Panc1 (cell line): ENCODE measurements at regions not wholly inside any gene's neighbourhood (a gene's known extent, or its start where the extent isn't known, plus 50 kb on each side); places are given as distances from the start of the nearest gene placed in this dataset.
A peak's percentile ranks its signal among the peaks of the same experiment; 100 is the strongest.

Experiments
- ATAC-seq: fragments of 200-7000 bp; cut with Tn5 transposase; 2 replicates; pipeline ENCODE4 v1.9.1; 2020; ENCODE audit warnings: mild to moderate bottlenecking, moderate library complexity
- BruUV-seq: library from RNA; stranded (reverse); fragments of 400-500 nt; replicated peaks from 2 replicates; lab custom pipeline; 2021; lab: Mats Ljungman, UMichigan
- CTCF ChIA-PET: fragments of 300-600 bp; sonication (Branson Sonifier 250); formaldehyde crosslinking; loops from one replicate; lab custom pipeline; 2022; ENCODE audit warnings: antibody characterized with exemption; lab: Charles Lee
- POLR2A ChIA-PET: fragments of 300-600 bp; sonication (Branson Sonifier 250); formaldehyde crosslinking; loops from one replicate; lab custom pipeline; 2022; ENCODE audit warnings: antibody characterized with exemption; lab: Charles Lee
- DNase-seq: peaks from one replicate; pipeline ENCODE4 v3.0.0-alpha.2; 2010; ENCODE audit warnings: low read depth, low spot score
- H3K27ac ChIP-seq: 2 replicates; pipeline ENCODE4 v1.5.1; 2011; ENCODE audit warnings: mild to moderate bottlenecking, low read length, inconsistent platforms
- H3K27me3 ChIP-seq: fragments of 200-500 bp; sonication (Bioruptor generic); 2 replicates; pipeline ENCODE4 v1.6.0; 2014; ENCODE audit warnings: low read length, inconsistent platforms; ENCODE audit not compliant: control insufficient read depth, insufficient read depth
- H3K36me3 ChIP-seq: fragments of 200-500 bp; sonication (Bioruptor generic); 2 replicates; pipeline ENCODE4 v1.5.1; 2014; ENCODE audit warnings: inconsistent platforms, mild to moderate bottlenecking, low read length, moderate library complexity; ENCODE audit not compliant: control insufficient read depth, insufficient read depth
- H3K4me1 ChIP-seq: 2 replicates; pipeline ENCODE4 v1.5.1; 2011; ENCODE audit warnings: inconsistent platforms, mild to moderate bottlenecking, low read length, moderate library complexity; ENCODE audit not compliant: control insufficient read depth, insufficient read depth
- H3K4me3 ChIP-seq, 2 experiments: 2 replicates each; pipeline ENCODE4 v1.5.1; 2011 to 2012; ENCODE audit warnings: low read depth in 2 of 2, low read length in 2 of 2, mild to moderate bottlenecking in 2 of 2, inconsistent platforms in 1 of 2, moderate library complexity in 1 of 2
- H3K9me3 ChIP-seq: fragments of 200-500 bp; sonication (Bioruptor generic); 2 replicates; pipeline ENCODE4 v1.5.1; 2014; ENCODE audit warnings: low read depth, mild to moderate bottlenecking, inconsistent platforms, low read length, moderate library complexity; ENCODE audit not compliant: control insufficient read depth, insufficient read depth
- CTCF ChIP-seq: fragments of 450-650 bp; IDR thresholded peaks from 2 replicates; pipeline ENCODE4 v1.5.1; 2017; ENCODE audit warnings: mild to moderate bottlenecking
- POLR2AphosphoS5 ChIP-seq: IDR thresholded peaks from 2 replicates; pipeline ENCODE4 v1.6.1; 2012; ENCODE audit warnings: mild to moderate bottlenecking, low read depth, low read length, moderate library complexity
- REST ChIP-seq, 2 experiments: IDR thresholded peaks; 2 replicates each; pipeline ENCODE4 v1.6.1; 2011 to 2012; ENCODE audit warnings: low read depth in 2 of 2, control low read depth in 1 of 2, low read length in 1 of 2, mild to moderate bottlenecking in 1 of 2, moderate library complexity in 1 of 2; ENCODE audit not compliant: insufficient read depth in 1 of 2
- SIN3A ChIP-seq: IDR thresholded peaks from 2 replicates; pipeline ENCODE4 v1.6.1; 2012; ENCODE audit warnings: low read depth, mild to moderate bottlenecking, low read length, moderate library complexity, borderline replicate concordance; ENCODE audit not compliant: insufficient read depth
- TCF7L2 ChIP-seq: IDR thresholded peaks from 2 replicates; pipeline ENCODE4 v1.6.1; 2011; ENCODE audit warnings: mild to moderate bottlenecking, low read depth, low read length, inconsistent platforms
- in situ Hi-C: cut with HindIII; loops from 2 replicates; pipeline ENCODE4 v1.10.0; 2016; ENCODE audit warnings: low sequenced_read_pairs, low pct_unique_long_range_greater_than_20kb
- intact Hi-C: fragments of 100-400 bp; cut with micrococcal nuclease; formaldehyde crosslinking; loops from one replicate; pipeline ENCODE4 v1.10.0; 2022; ENCODE audit not compliant: unreplicated experiment

GRCh38 chr11:122440811-122441665 is 214.5 kb upstream of the UBASH3B start:
- DNase-seq (no peak), ATAC-seq (no peak)
- Histone ChIP-seq H3K9me3 (no peaks in the 10 kb centered on the region), H3K4me1 (peaks cover 9% of the 10 kb centered on the region; the same call in 1 of the 2 replicates), H3K27ac (no peak overlapping the region), H3K27me3 (peaks cover 35% of the 10 kb centered on the region), H3K4me3 (peak overlapping the region; percentile 23 to 56), H3K36me3 (no peaks in the 10 kb centered on the region)
- no TSS peak for BruUV-seq
- ChIA-PET POLR2A (no interaction called here), CTCF (no interaction called here)
- TF ChIP-seq SIN3A: no peak
- TF ChIP-seq TCF7L2: no peak
- no peak for TF ChIP-seq REST (IDR thresholded peaks at IDR 0.05; ENCODE audit: insufficient read depth in 1 of 2, low read depth in 2 of 2, low read length in 1 of 2)
- TF ChIP-seq CTCF: no peak
- TF ChIP-seq POLR2AphosphoS5: no peak
- in situ Hi-C loops: no loop called here
- intact Hi-C loops: no loop called here

- in situ Hi-C loops: no loop called here
- ATAC-seq: peak; percentile 67
- Histone ChIP-seq H3K36me3 (no peaks in the 10 kb centered on the region), H3K4me1 (peaks cover 9% of the 10 kb centered on the region; the same call in 1 of the 2 replicates), H3K27ac (no peak overlapping the region), H3K9me3 (no peaks in the 10 kb centered on the region), H3K4me3 (peak overlapping the region; percentile 23 to 56), H3K27me3 (peaks cover 37% of the 10 kb centered on the region)
- intact Hi-C loops: no loop called here
- no TSS peak for BruUV-seq
- no peak for TF ChIP-seq REST (IDR thresholded peaks at IDR 0.05; ENCODE audit: insufficient read depth in 1 of 2, low read depth in 2 of 2, low read length in 1 of 2)
- TF ChIP-seq TCF7L2: no peak
- no peak for TF ChIP-seq CTCF
- no peak for TF ChIP-seq SIN3A
- TF ChIP-seq POLR2AphosphoS5: no peak
- CTCF ChIA-PET: no interaction called here
- DNase-seq: no peak
- POLR2A ChIA-PET: no interaction called here
Measured at GRCh38 chr11:122439866-122440810, 215.4 kb upstream of the UBASH3B start.
